ENCODE measurements at regions not wholly inside any gene's neighbourhood (a gene's known extent, or its start where the extent isn't known, plus 50 kb on each side); places are given as distances from the start of the nearest gene placed in this dataset.

DNA sequence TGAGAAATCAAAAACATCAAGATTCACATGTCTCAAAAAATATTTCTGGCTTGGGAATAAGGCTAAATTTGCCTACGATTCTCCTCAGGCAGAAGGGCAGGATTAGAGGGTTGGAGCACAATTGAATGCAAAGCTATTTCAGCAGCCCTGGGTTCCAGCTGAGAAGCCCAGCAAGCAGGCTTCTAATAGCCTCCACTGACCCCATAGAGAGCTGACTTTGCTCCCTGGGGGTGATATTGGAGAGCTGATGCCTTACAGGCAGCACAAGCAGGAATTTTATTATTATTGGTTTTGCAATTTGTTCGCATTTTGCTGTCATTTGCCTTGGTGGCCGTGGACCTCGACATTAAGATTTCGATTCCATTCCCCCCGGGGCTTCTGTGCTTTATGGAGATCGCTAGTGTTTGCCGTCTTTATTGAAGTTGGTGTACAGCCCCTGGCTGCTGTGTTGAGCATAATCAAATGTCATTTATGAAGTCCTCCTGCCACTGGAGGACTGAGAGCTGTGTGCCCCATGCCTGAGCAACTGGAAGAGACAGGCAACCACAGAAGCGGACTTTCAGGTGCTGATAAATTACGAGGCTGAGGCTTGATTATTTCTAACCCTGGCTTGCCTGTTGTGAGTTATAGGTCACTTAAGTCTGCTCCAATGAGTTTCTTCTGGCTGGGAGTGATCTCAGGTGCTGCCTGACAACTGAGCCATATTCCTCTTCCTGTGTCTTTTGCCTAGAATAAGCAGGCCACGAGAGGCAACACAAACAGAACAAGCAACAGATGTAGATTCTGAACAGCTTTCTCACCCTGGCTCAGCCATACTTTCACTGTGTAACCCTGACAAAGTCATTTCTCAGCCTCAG is 518.4 kb upstream of the CAMK1G start:
- no peak for DNase-seq (ENCODE audit: low read depth)

DNA sequence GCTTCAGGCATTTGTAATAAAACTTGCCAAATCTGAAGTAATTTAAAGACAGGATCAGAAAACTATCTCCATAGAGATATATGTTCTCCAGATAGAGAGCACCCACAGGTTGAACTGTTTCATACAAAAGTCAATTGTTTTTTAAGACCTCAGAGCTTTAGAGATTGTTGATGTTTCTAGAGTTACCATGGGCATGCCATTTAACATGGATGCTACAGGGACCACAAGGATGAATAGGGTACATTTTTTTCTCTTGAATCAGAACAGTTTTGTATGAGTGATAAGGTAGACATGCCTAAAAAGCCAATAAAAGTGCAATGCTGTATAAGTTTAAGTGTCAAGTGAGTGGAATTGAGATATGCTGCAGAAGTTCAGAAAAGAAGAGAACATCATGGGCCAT is 511.0 kb upstream of the CAMK1G start:
- no peak for DNase-seq (ENCODE audit: low read depth)

DNA sequence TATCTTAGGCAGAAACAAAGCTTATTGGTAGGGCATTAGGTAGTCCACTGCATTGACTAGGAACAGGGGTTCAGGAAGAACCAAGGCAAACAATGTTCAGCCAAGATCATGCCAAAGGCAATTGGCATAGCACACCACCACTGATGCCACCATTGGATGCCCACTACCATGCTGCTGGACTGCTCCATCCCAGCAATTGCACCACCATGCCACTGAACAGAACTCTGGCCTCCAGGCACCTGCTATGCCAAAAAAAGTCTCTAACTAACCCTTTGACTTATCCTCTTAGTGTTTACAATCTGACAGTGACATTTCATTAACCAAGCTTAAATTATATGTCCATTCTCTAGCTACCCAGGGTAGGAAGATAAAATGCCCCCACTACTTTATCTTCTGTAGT is 509.6 kb upstream of the CAMK1G start:
- DNase-seq (ENCODE audit: low read depth): no peak

DNA sequence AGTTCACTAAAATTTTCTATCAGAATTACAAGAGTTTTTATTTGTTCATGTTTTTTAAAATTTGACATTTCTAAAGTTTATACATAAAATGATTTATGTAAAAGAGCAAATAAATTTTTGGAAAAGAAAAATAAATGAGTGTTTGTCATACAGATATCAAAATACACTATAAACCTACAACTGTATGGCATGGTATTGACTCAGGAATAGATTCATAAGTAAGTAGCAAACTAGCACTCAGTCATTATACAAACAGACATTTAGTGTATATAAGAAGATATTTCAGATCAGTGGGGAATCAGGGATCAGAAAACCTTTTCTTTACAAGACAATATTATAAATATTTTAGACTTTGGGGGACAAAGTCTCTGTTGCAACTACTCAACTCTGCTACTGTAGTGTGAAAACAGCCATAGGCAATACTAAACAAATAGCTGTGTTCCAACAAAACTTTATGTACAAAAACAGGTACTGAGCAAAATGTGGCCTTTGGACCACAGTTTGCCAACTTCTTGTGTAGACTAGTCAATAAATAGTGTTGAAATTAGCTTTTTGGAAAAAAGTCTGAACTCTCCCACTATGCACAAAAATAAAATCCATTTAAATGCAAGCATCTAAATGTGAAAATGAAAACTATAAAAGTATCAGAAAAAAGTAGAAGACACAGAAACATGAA is 508.8 kb upstream of the CAMK1G start:
- DNase-seq (ENCODE audit: low read depth): no peak

GRCh38 chr1:209076688-209077087 is 506.8 kb upstream of the CAMK1G start:
- DNase-seq (ENCODE audit: low read depth): no peak

DNA sequence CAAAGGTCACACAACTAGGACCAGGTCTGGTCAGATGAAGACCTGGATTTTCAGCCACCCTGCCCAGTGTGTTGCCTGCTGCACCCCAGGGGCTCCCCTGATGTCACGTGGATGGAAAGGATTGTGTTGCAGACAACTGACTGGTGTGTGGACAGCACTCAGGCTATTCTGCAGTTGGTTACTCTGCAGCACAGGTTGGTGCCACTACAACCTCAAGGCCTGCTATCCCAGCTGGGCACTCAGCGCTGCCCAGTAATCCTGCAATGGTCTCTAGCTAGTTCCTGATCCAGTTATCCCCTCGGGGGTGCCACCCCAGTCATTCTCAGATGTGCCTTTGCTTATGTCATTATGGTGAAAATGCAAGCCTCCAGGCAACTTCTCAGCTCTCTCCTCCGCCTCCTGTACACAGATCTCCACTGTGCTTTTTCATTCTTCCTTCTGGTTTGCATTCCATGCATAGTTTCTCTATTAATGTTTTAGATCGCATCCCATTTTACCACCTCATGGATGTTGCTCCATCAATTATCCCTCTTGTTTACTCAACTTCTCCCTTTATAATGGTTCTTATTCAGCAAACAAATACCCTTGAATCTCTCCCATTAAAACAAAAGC is 503.2 kb upstream of the CAMK1G start:
- DNase-seq (ENCODE audit: low read depth): no peak

GRCh38 chr1:209086486-209087192 is 496.9 kb upstream of the CAMK1G start:
- DNase-seq (ENCODE audit: low read depth): no peak

DNA sequence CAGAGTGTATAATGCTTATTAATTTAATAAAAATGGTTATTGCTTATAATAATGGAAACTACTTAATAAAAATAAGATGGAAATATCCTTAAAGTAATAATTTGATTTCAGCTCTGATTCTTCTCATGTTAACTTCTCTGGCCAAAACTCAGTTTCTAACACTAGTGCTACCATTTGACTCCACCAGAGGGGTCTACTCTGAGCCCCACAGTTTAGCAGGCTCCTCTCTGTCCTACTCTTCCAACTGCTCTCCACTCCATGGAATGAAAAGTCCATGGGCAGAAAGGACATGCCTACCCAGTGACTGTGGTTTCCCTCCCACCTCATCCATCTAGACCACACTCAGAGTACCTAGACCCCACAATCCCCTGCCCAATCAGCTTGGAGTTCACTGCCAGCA is 489.1 kb upstream of the CAMK1G start:
- no peak for DNase-seq (ENCODE audit: low read depth)

GRCh38 chr1:209095627-209096595 is 487.6 kb upstream of the CAMK1G start:
- no peak for DNase-seq (ENCODE audit: low read depth)

GRCh38 chr1:209100460-209100859 is 483.1 kb upstream of the CAMK1G start:
- DNase-seq (ENCODE audit: low read depth): no peak

DNA sequence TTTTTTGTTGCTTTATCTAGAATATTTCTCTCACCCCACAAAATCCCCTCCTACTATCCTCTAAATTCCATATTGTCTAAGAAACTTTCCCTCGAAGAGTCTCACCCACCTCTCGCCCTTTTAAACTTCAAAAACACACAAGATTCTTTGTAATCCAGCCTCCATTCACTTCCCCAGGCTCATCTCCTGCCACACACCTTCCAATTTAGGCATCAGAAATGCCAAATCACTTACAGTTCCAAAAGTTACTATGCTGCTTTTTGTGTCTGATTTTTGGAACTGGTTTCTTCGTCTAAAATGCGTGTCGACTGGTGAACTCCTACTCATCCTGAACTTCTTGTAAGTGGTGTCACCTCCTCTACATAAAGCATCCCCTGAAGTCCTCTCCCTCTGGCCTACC is 482.4 kb upstream of the CAMK1G start:
- no peak for DNase-seq (ENCODE audit: low read depth)

DNA sequence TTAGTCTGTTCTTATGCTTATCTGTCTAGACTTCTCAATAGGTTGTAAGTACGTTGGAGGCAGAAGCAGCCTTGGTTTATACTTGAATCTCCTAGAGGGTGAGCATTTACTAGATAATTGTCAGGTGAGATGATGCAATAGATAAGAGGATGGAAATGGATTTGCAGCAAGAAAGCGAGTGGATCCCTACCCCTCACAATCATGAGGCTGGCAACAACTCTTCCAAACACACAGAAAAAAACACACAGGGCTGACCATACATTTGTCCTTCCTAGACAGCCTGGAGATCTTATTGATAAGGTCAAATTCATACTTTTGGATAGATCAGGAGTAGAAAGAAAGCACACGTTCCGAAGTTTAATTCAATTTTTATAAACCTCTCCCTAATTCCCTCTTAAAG is 481.4 kb upstream of the CAMK1G start:
- DNase-seq (ENCODE audit: low read depth): no peak

DNA sequence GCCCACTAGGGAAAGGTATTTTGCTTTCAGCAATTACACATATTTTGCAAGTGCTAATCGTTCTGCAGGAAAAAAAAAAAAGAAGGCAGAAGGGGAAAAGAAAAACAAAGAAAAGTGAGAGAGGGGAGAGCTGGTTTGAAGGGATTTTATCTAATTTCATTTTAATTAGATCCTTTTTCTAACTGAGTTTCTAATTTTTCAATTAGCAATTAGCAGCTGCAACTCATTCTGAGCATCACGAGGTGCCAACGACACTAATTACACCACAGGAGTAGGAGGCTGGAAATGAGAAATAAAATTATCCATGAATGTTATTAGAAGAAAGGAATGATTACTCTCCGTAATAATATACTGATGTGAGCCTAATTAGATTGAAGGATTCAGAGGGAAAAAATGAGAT is 481.0 kb upstream of the CAMK1G start:
- DNase-seq (ENCODE audit: low read depth): no peak

GRCh38 chr1:209103092-209103491 is 480.4 kb upstream of the CAMK1G start:
- no peak for DNase-seq (ENCODE audit: low read depth)

GRCh38 chr1:209104646-209105045 is 478.9 kb upstream of the CAMK1G start:
- DNase-seq (ENCODE audit: low read depth): no peak

- DNase-seq (ENCODE audit: low read depth): no peak
Measured at GRCh38 chr1:209105701-209106100, 477.8 kb upstream of the CAMK1G start.

- no peak for DNase-seq (ENCODE audit: low read depth)
Measured at GRCh38 chr1:209106237-209106741, 477.2 kb upstream of the CAMK1G start.

DNA sequence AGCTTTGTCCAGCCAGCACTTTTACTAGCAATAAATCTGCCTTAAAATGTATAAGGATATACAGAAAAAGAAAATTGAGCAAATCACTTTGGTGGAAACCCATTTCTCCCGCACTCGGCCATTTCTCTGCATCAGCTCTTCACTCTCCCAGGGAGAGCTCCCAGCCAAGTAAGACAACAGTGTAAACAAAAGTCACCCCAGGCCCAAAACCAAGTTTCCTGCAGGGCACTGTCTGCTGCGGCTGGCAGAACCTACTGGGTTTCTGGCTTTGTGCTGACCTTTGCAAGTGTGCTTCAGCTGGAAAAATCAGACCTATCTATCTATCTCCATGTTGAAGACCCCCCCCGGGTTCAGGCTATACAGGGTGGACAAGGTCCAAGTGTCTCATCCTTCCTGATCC is 476.7 kb upstream of the CAMK1G start:
- no peak for DNase-seq (ENCODE audit: low read depth)

DNA sequence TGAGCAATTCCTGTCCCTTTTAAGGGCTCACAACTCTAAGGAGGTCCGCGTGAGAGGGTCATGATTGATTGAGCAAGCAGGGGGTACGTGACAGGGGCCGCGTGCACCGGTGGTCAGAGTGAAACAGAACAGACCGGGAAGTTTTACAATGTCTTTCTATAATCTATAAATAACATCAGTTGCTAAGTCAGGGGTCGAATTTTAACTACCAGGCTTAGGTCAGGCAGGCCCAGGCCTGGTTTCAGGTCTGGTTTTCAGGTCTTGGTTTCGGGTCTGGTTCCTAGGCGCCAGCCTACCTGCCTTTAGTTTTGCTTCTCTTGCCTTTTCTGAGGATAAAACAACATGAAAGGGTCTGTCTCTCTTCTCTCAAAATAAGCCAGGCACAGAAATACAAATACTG is 476.0 kb upstream of the CAMK1G start:
- DNase-seq (ENCODE audit: low read depth): no peak

DNA sequence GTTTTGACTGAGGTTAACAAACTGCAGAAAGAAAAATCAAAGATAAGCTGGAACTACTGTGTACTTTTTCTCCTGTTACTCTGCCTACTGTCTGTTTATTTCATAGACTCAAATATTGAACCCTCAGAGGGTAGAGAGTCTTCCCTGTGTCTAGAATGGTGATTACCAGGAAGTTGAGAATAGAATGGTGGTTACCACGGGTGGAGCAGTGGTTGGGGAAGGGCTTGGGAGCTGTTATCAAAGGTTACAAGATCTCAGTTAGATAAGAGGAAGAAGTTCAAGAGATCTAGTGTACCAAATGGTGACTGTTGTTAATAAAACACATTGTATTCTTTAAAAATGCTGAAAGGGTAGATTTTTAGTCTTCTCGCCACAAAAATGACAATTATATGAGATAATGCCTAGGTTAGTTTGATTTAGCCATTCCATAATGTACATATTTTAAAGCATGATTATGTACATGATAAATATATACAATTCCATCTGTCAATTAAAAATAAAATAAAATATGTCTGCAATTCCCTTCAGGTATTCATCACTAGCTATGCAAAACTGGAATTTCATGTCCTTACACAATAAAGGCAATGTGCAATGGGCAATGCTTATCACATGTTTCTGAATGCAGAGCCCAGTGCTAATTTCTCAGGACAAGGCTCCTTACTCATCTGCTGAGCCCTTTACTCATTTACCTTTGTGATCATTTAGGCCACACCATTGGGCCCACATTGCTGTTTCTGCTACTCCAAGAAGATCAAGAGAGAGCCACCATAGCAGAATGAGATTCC is 474.3 kb upstream of the CAMK1G start:
- no peak for DNase-seq (ENCODE audit: low read depth)
